ENCODE measurements at regions not wholly inside any gene's neighbourhood (a gene's known extent, or its start where the extent isn't known, plus 50 kb on each side); places are given as distances from the start of the nearest gene placed in this dataset.

DNA sequence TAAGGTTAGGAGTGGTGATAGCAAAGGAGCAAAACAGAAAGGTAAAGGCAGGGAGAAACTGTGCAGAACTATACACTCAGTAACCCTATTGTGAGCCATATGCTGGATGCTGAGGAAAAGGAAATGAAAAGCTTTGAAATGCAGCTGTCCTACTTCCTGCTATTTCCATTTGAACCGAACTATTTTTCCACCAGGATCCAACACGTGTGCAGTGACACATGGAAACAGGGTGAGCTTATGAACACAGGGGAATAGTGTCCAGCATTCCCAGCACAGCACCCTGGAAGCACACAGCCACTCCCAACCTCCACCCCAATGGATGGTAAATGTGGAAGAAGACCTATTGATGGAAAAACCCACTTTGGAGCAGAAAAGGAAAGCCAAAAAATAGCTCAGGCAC, 69.0 kb upstream of the SLC12A2 start:
- no peaks in the 10 kb centered on the region for H3K79me1 ChIP-seq (ENCODE audit: low read depth, low read length)
- H2AK5ac ChIP-seq (ENCODE audit: low read depth, low read length) = no peak overlapping the region
- H4K20me1 ChIP-seq (replicated peaks in 1 of 2; ENCODE audit: control insufficient read depth in 1 of 2, insufficient read depth in 2 of 2, low read length in 2 of 2) = no peaks in the 10 kb centered on the region
- H2BK15ac ChIP-seq (ENCODE audit: low read length) = no peak overlapping the region
- no peaks in the 10 kb centered on the region for H3K4me1 ChIP-seq (replicated peaks in 1 of 4; ENCODE audit: control insufficient read depth in 3 of 4, insufficient read depth in 4 of 4, low read length in 3 of 4)
- H3K4me2 ChIP-seq (ENCODE audit: insufficient read depth in 1 of 2, low read depth in 2 of 2, low read length in 2 of 2) = no peak overlapping the region
- H3K23ac ChIP-seq (ENCODE audit: insufficient read length) = no peak overlapping the region
- no peak overlapping the region for H4K5ac ChIP-seq (ENCODE audit: insufficient read length, low read depth, low read length)
- no peak overlapping the region for H3K18ac ChIP-seq (ENCODE audit: extremely low read depth, low read length)
- WGBS, 2 experiments (ENCODE audit: extremely low coverage in 1 of 2, insufficient coverage in 1 of 2, insufficient read length in 1 of 2, insufficient replicate concordance in 2 of 2, low coverage in 1 of 2, low lambda C conversion rate in 2 of 2, missing lambda C conversion rate in 1 of 2) = 98% methylated on average over 2 of the region's 2 CpGs; no CpG with 5 or more reads in 1 of the 2 experiments
- no peak overlapping the region for H3K4me3 ChIP-seq (ENCODE audit: extremely low read depth in 1 of 4, insufficient read depth in 2 of 4, low read depth in 3 of 4, low read length in 4 of 4)
- H2BK20ac ChIP-seq (ENCODE audit: low read length) = no peak overlapping the region
- no peaks in the 10 kb centered on the region for H3K9me3 ChIP-seq (ENCODE audit: insufficient read depth in 2 of 2, low read depth in 1 of 2, low read length in 1 of 2)
- H2BK5ac ChIP-seq (ENCODE audit: low read depth, low read length) = no peak overlapping the region
- no peaks in the 10 kb centered on the region for H3K27me3 ChIP-seq (replicated peaks in 1 of 4; ENCODE audit: control insufficient read depth in 3 of 4, extremely low read depth in 1 of 4, insufficient read depth in 3 of 4, low read length in 3 of 4)
- ChIA-PET CTCF (ENCODE audit: partially characterized antibody) (interaction anchor here (1.0 kb wide), 1 partner anchor 26 kb away, joined by 3 read pairs; no protein-coding TSS in a partner anchor), POLR2A (ENCODE audit: partially characterized antibody) (no interaction called here)
- H3K23me2 ChIP-seq (ENCODE audit: low read depth, low read length) = no peaks in the 10 kb centered on the region
- no peak overlapping the region for H3K56ac ChIP-seq (replicated peaks; ENCODE audit: insufficient read length, low read depth, low read length)
- no peaks in the 10 kb centered on the region for H3K36me3 ChIP-seq (ENCODE audit: control insufficient read depth in 2 of 4, insufficient read depth in 4 of 4, low read length in 3 of 4)
- no peak overlapping the region for H3K4ac ChIP-seq (replicated peaks; ENCODE audit: insufficient read length, low read depth, low read length)
- H3K14ac ChIP-seq (ENCODE audit: insufficient read length) = no peak overlapping the region
- H3K9ac ChIP-seq (replicated peaks in 1 of 4; ENCODE audit: extremely low read depth in 1 of 4, low read depth in 3 of 4, low read length in 3 of 4) = peak overlapping the region in 1 of 4 experiments; percentile 8; a peak in 1 of 7 replicates
- H4K8ac ChIP-seq (ENCODE audit: extremely low read depth, insufficient read depth, low read length) = no peak overlapping the region
- H2AFZ ChIP-seq (ENCODE audit: low read length) = no peak overlapping the region
- no peak overlapping the region; the same call in 1 of the 2 replicates for H2BK12ac ChIP-seq (ENCODE audit: low read depth, low read length)
- FAIRE-seq (no peak), DNase-seq (ENCODE audit: low read depth in 1 of 2, low spot score in 2 of 2) (no peak)
- no peaks in the 10 kb centered on the region for H3K79me2 ChIP-seq (ENCODE audit: control insufficient read depth in 1 of 2, insufficient read depth in 2 of 2, low read length in 2 of 2)
- H4K91ac ChIP-seq (replicated peaks; ENCODE audit: insufficient read length, low read length) = no peak overlapping the region
- no peak overlapping the region for H3K27ac ChIP-seq (ENCODE audit: low read depth, low read length)
- H2BK120ac ChIP-seq (replicated peaks; ENCODE audit: low read depth, low read length) = no peak overlapping the region
- TF ChIP-seq HDAC6 (IDR thresholded peaks at IDR 0.05; ENCODE audit: low read depth, low read length) = no peak
- TF ChIP-seq PHF8 (conservative IDR thresholded peaks at IDR 0.05; ENCODE audit: low read depth, low read length) = no peak
- no peak for TF ChIP-seq TAF1 (IDR thresholded peaks at IDR 0.05; ENCODE audit: low read depth, low read length)
- no peak for TF ChIP-seq SP1 (IDR thresholded peaks at IDR 0.05; ENCODE audit: low read depth, low read length)
- TF ChIP-seq CHD1 (IDR thresholded peaks at IDR 0.05; ENCODE audit: low read depth, low read length) = no peak
- TF ChIP-seq EZH2 (IDR thresholded peaks at IDR 0.05; ENCODE audit: low read depth, low read length, severe bottlenecking) = no peak
- TF ChIP-seq SIX5 (IDR thresholded peaks at IDR 0.05; ENCODE audit: low read depth, low read length) = no peak
- no peak for TF ChIP-seq TBP (IDR thresholded peaks at IDR 0.05; ENCODE audit: low read depth, low read length)
- no peak for TF ChIP-seq FOSL1 (IDR thresholded peaks at IDR 0.05; ENCODE audit: insufficient read depth, low read depth, low read length)
- no peak for TF ChIP-seq RBBP5 (IDR thresholded peaks at IDR 0.05; ENCODE audit: borderline replicate concordance, low read depth, low read length)
- no peak for TF ChIP-seq CHD2 (IDR thresholded peaks at IDR 0.05; ENCODE audit: low read length)
- TF ChIP-seq NANOG (IDR thresholded peaks at IDR 0.05; ENCODE audit: insufficient read depth, low read depth, low read length, poor library complexity, severe bottlenecking) = no peak
- no peak for TF ChIP-seq CBX8 (IDR thresholded peaks at IDR 0.05; ENCODE audit: borderline replicate concordance, low read depth, low read length)
- no peak for TF ChIP-seq ASH2L (IDR thresholded peaks at IDR 0.05; ENCODE audit: low read length)
- no peak for TF ChIP-seq BCL11A (IDR thresholded peaks at IDR 0.05; ENCODE audit: low read depth in 2 of 2, low read length in 2 of 2)
- TF ChIP-seq, protein P1, sequence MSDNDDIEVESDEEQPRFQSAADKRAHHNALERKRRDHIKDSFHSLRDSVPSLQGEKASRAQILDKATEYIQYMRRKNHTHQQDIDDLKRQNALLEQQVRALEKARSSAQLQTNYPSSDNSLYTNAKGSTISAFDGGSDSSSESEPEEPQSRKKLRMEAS (IDR thresholded peaks at IDR 0.05) = no peak
